ENCODE measurements at regions not wholly inside any gene's neighbourhood (a gene's known extent, or its start where the extent isn't known, plus 50 kb on each side); places are given as distances from the start of the nearest gene placed in this dataset.

DNA sequence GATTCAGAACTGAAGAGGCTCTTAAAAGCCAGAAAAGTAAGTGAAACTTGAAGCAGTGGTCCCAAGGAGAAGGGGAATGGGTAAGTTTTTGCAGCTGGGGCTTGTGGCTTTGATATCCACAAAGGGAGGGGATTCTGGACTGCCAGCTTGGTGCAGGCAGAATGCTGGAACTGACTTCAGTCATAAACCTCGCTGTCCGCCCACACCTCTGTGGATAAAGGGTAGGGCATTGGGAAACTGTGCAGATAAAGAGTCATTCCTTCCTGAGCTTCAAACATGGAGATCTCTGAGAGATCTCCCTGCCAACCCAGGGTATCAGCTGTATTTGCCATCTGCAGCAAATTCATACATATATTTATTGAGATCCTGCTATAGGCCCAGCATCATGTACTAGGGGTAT lies 124.3 kb upstream of the OR9Q1 start:
- TF ChIP-seq POLR2A (IDR thresholded peaks at IDR 0.05; ENCODE audit: low read length) (no peak), GATA1 (IDR thresholded peaks at IDR 0.05; ENCODE audit: low read depth, low read length) (no peak)

Measured in erythroblast (primary cell).